CD4-positive, alpha-beta T cell treated with Interferon alpha-2 for 1 hour (primary cell): ENCODE measurements at regions not wholly inside any gene's neighbourhood (a gene's known extent, or its start where the extent isn't known, plus 50 kb on each side); places are given as distances from the start of the nearest gene placed in this dataset.

Experiments
- DNase-seq, 2 donors: peaks; one replicate each; pipeline ENCODE4 v3.0.0-alpha.2; 2020 to 2022

DNA sequence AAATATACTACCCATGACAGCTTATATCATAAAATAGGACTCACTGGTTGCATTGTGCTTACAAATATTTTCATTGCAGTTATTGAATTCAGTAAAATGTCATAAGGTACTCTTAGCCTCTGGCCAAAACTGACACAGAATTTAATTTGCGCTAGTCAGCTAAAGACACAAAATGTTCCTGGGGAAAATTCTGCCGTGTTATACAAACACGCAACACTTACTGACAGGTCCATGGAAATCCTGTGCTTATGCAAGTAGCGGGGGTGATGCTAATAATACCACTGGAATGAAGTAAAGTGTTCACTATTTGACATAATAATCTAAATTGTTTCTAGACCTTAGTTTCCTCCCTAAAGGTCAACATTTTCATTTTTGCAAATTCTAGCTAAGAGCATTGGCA lies 354.4 kb upstream of the RSPO3 start:
- no peak for DNase-seq

DNA sequence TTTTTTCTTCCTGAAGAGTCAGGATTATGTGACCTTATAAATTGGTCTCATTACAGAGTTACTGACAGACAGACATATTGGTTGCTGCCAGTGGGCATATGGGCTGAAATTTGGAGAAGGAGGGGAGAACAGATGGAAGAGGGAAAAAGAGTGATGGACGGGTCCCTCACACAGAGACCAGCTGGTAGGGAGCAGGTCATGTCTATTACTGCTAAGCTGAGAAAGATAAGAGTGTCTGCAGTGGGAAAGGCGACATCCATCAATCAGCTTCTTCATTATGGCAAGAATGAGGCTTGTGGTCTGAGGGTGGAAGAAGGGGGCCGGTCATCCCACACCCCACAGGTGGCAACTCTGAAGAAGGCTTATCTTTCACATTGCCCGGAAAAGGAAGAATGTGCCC lies 353.8 kb upstream of the RSPO3 start:
- DNase-seq = no peak

GRCh38 chr6:126766820-126767219 lies 351.7 kb upstream of the RSPO3 start:
- DNase-seq = no peak

DNA sequence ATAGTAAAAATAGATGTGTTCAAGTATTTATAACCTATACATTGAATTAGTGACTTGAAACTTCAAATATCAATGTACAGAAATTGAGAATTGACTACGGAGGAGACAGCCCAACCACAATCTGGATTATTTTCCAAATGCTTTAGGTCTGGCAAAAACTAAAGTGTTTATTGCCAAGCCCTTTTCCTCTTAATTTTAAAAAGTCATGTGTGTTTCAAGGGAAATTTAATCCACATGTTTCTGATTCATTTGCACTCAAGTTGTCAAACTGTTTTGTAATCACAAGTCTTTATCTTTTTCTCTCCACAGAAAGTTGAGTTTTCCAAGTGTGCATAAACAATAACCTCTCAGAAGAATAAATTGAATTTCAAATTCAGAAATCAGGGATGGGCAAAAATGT lies 350.8 kb upstream of the RSPO3 start:
- DNase-seq = no peak

GRCh38 chr6:126770176-126770575 lies 348.3 kb upstream of the RSPO3 start:
- no peak for DNase-seq

DNA sequence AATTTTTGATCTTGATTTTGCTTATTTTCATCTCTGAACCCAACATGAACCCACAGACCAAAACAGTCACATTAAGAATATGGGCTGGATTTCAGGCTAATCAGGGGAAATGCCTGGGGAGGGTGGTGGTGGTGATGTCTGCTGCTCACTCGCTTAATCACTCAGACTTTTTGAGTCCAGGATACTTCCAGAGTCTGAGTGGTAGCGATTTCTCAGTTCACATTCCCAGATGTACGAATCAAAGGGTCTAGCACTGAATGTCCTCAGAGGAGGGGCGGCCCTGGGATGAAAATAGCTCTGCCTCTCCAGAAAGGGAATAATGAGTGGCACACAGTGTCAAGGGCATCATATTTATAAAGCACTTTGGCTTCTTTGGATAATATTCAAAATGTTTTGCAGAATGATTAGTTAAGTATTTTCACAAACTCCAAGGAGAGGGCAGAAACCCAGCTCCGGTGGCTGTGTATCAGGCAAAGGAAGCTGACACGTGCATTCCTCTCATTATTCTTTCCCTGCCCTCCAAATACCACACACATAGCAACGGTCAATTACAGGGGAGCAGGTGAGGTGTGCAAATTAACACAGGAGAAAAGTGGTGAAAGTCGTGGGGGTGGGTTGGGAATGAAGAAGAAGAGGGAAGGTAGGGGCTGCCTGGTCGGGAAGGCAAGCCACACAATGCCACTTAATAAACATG lies 345.2 kb upstream of the RSPO3 start:
- DNase-seq = no peak

DNA sequence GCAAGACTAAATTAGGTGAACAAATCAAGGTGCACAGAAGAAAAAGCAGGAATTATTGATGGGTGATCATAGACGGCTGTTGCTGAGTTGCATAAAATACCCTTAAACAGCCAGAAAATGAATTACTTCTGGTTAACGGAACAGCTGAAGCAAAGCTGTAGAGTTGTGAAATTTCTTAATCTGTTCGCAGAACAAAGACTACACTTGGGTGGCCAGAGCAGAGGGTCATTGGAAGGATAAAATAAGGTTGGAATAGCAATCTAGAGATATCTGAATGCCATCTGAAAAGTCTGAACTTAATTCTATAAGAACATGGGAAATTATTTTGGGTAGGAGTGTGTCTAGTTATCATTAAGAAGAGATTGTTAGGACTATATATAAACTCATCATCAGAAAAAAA lies 339.1 kb upstream of the RSPO3 start:
- no peak for DNase-seq

DNA sequence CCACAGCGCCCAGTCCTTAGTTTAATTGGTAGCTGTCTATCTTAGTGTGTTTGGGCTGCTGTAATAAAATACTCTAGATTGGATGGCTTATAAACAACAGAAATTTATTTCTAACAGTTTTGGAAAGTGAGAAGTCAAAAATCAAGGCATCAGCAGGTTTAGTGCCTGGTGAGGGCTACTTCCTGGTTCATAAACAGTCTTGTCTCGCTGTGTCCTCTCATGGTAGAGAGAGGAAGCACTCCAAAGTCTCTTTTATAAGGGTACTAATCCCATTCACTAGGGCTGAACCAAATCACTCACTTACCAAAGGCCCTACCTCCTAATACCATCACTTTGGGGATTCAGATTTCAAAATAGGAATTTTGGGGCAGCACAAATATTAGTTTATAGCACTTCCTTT lies 336.9 kb upstream of the RSPO3 start:
- DNase-seq = no peak

GRCh38 chr6:126784161-126784790 lies 334.2 kb upstream of the RSPO3 start:
- DNase-seq = no peak

DNA sequence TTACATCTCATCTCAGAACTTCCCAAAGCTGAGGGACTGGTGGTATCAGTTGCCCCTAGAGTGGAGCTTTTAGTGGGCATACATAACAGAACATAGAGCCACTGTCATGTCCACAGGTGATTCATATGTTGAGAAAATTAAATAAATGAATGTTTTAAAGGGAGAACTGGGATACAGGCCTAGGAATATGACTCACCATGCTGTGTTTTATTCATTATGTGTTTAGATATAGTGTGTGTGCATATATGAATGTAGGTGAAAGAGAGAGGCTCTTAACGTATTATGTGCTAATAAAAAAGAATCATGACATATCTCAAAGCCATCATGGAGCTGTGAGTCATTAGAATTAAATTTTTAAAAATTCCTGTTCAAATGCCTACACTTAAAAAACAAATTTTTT lies 332.2 kb upstream of the RSPO3 start:
- no peak for DNase-seq

DNA sequence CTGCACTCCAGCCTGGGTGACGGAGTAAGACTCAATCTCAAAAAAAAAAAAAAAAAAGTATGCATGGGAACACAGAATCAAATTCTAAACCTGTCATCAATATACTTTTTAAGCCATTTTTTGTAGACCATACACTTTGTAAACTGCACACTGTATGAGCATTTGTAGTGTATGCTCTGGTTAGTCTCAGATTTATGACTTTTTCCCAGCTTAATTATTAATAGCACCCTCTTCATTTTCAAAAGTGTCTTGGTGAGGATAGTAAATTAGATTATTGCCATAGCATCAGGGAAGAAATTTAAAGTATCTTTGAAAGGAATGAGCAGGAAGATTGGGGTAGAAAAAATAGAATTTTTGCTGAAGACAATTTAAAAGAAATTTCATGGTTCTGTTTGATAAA lies 330.8 kb upstream of the RSPO3 start:
- no peak for DNase-seq

DNA sequence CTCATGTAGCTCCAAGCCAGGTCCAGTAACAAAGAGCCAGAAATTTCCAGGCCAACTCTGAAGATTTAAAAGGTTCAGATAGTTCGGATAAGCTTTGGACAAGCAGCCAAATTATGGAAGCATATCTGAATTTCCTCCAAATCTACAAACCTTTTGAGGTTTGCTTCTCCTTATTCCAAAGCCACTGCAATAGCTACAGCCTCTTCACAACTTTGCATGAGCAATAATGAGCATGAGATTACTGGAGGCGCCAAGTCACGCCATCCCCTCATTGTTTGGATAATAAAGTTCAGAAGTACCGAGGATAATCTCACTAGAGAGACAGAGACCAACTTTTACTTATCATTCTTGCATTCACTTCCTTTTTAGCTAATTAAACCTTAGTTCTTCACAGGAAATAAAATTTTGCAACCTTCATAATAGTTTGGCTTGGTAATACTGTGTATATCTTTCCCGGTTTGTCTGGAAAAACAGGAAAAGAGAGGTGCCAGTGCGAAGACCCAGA lies 329.6 kb upstream of the RSPO3 start:
- DNase-seq = no peak

- DNase-seq = no peak
Observed at GRCh38 chr6:126792340-126793085, 326.0 kb upstream of the RSPO3 start.

DNA sequence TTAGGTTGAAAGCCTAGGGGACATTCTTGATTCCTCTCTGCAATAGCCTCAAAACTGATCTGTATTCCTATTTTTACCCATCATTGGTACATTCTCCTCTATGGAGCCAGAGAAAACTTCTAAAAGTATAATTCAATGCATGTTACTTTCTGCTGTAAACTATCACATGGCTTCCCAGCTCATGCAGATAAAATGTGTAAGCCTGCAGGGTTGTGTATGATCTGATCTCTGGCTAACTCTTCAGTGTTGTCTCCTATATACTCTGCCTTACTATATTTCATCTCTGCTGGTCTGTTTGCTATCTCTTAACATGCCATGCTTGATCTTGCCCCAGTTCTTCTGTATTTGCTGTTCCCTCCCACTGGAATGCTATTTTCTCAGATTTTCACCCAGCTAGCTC lies 323.3 kb upstream of the RSPO3 start:
- no peak for DNase-seq

DNA sequence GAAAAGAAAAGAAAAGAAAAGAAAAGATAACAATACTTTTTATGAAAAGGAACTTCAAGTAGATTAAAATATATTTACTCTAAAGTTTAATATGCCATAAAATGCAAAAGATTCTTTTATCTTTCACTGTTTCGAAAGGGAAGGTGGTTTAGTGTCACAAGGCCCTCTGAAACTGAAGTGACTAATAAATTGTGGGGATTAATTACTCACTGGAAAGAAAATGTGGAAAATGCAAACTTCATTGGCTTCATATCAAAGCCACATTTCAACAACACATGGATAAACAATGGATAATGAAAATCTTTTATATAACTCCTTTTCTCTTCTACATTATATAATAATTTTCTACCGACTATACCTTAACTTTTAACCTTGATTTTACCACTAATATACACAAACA lies 320.5 kb upstream of the RSPO3 start:
- no peak for DNase-seq

DNA sequence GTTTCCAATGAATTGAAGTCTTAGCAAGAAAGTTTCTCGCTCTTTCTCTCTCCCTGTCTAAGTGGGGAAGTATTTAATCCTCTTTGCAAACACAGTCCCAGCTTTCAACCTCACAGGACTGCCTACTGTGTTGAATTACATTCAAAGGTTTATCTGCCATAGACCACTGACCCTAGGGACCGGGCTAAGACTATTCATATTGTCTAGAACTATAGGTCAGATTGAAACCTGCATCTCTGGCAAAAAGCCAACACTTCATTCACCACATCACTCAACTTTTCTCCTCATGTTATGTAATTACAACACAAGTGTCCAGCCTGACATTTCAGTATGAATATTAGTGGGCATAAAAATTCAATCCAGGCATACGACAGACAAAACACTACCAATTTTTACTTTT lies 314.7 kb upstream of the RSPO3 start:
- no peak for DNase-seq

- peak in 1 of 2 donors; percentile 1 for DNase-seq
Observed at GRCh38 chr6:126804332-126805064, 314.0 kb upstream of the RSPO3 start.

DNA sequence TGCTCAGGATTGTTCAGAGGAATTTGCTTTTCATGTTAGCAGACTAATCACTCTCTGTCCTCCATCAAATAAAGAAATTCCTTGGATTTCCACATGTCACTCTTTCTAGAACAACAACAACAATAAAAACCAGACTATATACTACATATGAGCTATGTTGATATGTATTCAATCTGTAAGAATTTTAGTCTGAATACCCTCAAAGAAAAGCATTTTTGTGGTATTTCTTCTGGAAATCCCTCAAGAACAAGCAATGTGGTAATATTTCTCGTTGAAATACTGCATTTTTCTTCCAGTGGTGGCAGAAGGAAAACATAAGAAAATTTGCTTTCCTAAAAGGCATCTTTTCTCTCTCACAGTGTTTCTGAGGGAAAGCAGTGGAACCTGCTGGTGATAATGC lies 312.6 kb upstream of the RSPO3 start:
- no peak for DNase-seq

GRCh38 chr6:126807876-126808275 lies 310.6 kb upstream of the RSPO3 start:
- no peak for DNase-seq

- no peak for DNase-seq
Observed at GRCh38 chr6:126811321-126811720, 307.1 kb upstream of the RSPO3 start.

- DNase-seq = no peak
Observed at GRCh38 chr6:126812010-126812409, 306.5 kb upstream of the RSPO3 start.

DNA sequence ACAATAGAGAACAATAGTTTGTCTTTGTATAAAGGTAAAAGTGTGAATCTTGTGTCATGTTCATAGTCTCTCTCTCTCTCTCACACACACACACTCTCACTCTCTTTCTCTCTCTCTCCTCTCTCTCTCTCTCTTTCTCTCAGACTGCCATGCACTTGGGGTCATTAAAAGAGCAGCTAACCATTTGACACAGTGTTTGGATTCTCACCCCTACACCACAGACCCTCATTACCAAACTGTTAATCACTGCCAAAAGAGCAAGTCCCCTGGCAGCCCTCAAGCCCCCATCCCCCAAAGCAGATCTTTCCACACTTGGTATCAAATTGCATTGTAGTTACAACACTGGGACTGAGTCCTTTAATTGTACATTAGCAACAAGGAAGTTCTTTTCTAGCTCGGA lies 305.8 kb upstream of the RSPO3 start:
- no peak for DNase-seq

DNA sequence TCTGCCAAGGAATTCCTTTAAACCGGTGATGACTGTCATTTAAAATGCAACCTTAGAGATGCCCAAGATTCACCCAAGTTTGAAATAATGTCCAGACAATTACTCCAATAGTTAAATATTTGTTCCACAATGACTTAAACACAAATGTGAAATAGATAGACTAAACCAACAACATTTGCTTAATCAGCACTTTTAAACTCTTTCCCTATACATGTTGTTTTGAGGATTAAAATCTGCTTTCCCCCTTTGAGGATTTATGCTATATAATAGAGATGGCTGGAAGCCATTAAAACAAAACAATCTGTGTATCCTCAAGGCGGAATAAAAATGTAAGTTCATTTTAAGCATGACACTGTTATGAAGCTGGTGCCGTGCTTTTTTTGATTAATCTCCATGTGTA lies 297.8 kb upstream of the RSPO3 start:
- DNase-seq = no peak
